Glutamatergic neuron (in vitro differentiated cells): ENCODE measurements at regions not wholly inside any gene's neighbourhood (a gene's known extent, or its start where the extent isn't known, plus 50 kb on each side); places are given as distances from the start of the nearest gene placed in this dataset.
A peak's percentile ranks its signal among the peaks of the same experiment; 100 is the strongest.

Experiments used
- DNase-seq: peaks from one replicate; pipeline ENCODE4 v3.0.0; 2022
- H3K27ac Mint-ChIP-seq: one replicate; pipeline ENCODE4 v1.8.0; 2020; ENCODE audit warnings: mild to moderate bottlenecking, mixed read lengths, inconsistent platforms; ENCODE audit not compliant: unreplicated experiment
- H3K27me3 Mint-ChIP-seq: one replicate; pipeline ENCODE4 v1.8.0; 2020; ENCODE audit warnings: mild to moderate bottlenecking, moderate library complexity, mixed read lengths, inconsistent platforms; ENCODE audit not compliant: unreplicated experiment
- H3K36me3 Mint-ChIP-seq: one replicate; pipeline ENCODE4 v1.8.0; 2020; ENCODE audit warnings: mild to moderate bottlenecking, mixed read lengths, inconsistent platforms; ENCODE audit not compliant: unreplicated experiment
- H3K4me1 Mint-ChIP-seq: one replicate; pipeline ENCODE4 v1.8.0; 2020; ENCODE audit warnings: mild to moderate bottlenecking, low read depth, mixed read lengths, inconsistent platforms; ENCODE audit not compliant: unreplicated experiment
- H3K4me3 Mint-ChIP-seq: one replicate; pipeline ENCODE4 v1.8.0; 2020; ENCODE audit warnings: mild to moderate bottlenecking, mixed read lengths, inconsistent platforms; ENCODE audit not compliant: unreplicated experiment
- H3K9me3 Mint-ChIP-seq: one replicate; pipeline ENCODE4 v1.8.0; 2020; ENCODE audit warnings: mild to moderate bottlenecking, moderate library complexity, mixed read lengths, inconsistent platforms; ENCODE audit not compliant: unreplicated experiment
- TF ChIP-seq, protein P1 (sequence below): fragments of 200-600 bp; sonication (generic); IDR thresholded peaks from one replicate; pipeline ENCODE4 v1.5.0; 2021; ENCODE audit not compliant: partially characterized antibody, unreplicated experiment

DNA sequence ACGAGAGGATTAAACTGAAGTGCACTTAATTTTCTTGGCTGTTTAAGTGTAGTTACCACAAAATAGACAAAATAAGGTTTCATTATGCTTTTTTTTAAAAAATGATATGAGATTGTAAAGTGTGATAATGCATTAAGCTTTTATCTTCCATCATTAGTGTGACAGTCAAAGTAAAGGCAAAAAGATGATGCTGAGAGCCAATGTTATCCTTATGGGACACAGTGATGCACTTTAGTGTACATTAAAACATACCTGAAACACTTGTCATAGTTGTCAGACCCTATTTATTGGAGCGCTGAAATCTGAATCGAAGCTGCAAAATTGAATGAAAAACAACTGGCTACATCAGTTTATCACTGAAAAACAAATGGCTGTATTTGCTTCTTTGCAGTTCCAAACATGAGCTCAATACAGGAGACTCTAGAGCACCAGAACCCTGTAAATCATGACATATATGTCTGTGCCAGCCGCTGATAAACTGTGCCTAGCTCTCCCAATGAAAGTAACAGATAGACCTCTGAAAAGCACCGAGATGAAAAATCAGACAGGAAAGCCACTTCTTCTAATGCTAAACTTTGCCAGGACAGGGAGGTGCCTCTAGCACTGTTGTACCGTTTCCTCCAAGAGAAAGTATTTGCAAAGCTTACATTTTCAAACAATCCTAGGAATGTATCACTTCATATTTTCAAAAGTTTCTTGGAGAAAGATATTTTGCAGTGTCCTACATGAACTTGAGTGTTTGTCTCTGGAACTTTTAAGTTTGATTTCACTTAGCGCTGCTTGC lies 120.7 kb upstream of the TMPRSS15 start:
- TF ChIP-seq, protein P1, sequence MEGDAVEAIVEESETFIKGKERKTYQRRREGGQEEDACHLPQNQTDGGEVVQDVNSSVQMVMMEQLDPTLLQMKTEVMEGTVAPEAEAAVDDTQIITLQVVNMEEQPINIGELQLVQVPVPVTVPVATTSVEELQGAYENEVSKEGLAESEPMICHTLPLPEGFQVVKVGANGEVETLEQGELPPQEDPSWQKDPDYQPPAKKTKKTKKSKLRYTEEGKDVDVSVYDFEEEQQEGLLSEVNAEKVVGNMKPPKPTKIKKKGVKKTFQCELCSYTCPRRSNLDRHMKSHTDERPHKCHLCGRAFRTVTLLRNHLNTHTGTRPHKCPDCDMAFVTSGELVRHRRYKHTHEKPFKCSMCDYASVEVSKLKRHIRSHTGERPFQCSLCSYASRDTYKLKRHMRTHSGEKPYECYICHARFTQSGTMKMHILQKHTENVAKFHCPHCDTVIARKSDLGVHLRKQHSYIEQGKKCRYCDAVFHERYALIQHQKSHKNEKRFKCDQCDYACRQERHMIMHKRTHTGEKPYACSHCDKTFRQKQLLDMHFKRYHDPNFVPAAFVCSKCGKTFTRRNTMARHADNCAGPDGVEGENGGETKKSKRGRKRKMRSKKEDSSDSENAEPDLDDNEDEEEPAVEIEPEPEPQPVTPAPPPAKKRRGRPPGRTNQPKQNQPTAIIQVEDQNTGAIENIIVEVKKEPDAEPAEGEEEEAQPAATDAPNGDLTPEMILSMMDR: no peak
- Mint-ChIP-seq H3K27ac (no peak overlapping the region), H3K27me3 (no peaks in the 10 kb centered on the region), H3K4me1 (peaks cover 61% of the 10 kb centered on the region), H3K9me3 (peaks cover 1% of the 10 kb centered on the region), H3K36me3 (no peaks in the 10 kb centered on the region), H3K4me3 (no peak overlapping the region)
- DNase-seq: no peak

DNA sequence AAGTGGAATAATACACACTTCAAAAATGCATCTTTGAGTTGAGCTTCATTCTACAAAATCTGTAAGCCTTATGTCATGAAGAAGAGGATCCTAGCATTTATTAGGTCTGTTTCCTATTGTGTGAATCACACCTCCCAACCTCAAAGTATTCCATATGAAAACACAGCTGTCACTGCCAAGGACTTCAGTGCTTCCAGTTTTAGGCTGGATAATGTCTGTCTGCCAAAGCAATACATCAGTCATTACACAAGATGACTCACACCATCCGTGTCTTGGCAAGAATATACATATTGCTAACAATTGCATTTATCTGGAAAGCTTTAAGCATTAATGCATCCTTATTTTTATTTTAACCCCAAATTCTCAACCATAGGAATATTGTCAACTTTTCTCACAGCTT lies 125.7 kb upstream of the TMPRSS15 start:
- Mint-ChIP-seq H3K27me3 (no peaks in the 10 kb centered on the region), H3K4me1 (peaks cover 27% of the 10 kb centered on the region), H3K9me3 (no peaks in the 10 kb centered on the region), H3K4me3 (no peak overlapping the region), H3K36me3 (no peaks in the 10 kb centered on the region), H3K27ac (peak overlapping the region; percentile 84)
- DNase-seq: no peak
- TF ChIP-seq, protein P1: no peak

DNA sequence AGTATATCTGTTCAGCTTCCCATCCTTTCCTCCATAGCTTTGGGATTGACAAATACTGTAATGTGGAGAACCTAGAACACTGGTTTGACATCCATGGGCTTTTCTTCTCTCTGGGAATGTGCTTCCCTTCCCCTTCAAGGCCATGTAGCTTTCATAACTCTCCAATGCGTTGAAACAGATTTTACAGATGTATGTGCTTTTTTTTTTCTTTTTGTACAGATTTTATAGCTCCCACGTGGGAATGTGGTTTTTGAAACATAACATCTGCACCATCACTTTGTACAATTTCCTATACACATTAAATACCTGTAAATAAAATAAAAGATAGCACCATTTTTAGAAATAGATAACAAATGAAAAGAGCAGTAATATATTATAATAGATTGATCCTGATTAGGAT lies 138.5 kb upstream of the TMPRSS15 start:
- Mint-ChIP-seq H3K9me3 (no peaks in the 10 kb centered on the region), H3K4me3 (no peak overlapping the region), H3K4me1 (no peaks in the 10 kb centered on the region), H3K27ac (no peak overlapping the region), H3K27me3 (no peaks in the 10 kb centered on the region), H3K36me3 (no peaks in the 10 kb centered on the region)
- DNase-seq: no peak
- TF ChIP-seq, protein P1: no peak

DNA sequence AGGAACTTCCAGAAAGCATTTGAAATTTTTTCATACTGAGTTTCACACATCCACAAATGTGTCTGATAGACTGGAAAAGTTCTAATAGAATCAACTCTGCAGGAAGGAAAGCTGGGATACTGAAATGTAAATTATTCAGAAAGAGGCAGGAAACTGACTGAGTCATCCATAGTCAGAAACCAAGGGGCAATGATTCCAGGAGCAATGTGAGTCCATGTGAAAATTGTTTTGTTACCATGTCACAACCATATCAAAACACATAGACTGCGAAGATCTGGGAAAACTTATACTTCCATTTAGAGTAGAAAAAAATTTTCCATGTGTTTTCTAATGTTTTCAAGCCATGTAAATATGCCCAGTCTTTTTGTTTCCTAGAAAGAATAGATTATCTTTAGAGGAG lies 142.3 kb upstream of the TMPRSS15 start:
- Mint-ChIP-seq H3K4me3 (no peak overlapping the region), H3K36me3 (no peaks in the 10 kb centered on the region), H3K4me1 (no peaks in the 10 kb centered on the region), H3K27ac (no peak overlapping the region), H3K9me3 (no peaks in the 10 kb centered on the region), H3K27me3 (no peaks in the 10 kb centered on the region)
- TF ChIP-seq, protein P1: no peak
- DNase-seq: no peak

DNA sequence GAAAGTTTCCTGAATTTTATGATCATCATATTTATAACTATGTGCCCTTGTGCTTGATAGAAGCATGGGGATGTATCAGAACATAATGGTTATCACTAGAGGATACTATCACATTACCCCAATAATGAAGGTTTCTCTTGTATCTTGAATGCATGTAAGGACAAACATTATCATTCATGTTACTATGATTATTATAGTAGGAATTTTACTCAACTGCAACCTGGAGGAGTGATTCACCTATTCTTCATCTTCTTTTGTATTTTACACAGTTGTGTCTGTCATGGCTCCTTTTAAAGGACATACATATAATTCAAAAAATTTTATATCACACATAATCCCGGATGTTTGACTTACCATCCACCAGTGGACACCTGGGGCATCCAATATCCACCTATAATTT lies 143.8 kb upstream of the TMPRSS15 start:
- H3K9me3 Mint-ChIP-seq: no peaks in the 10 kb centered on the region
- no peak overlapping the region for H3K4me3 Mint-ChIP-seq
- TF ChIP-seq, protein P1: no peak
- no peak for DNase-seq
- no peaks in the 10 kb centered on the region for H3K27me3 Mint-ChIP-seq
- H3K4me1 Mint-ChIP-seq: no peaks in the 10 kb centered on the region
- no peak overlapping the region for H3K27ac Mint-ChIP-seq
- H3K36me3 Mint-ChIP-seq: no peaks in the 10 kb centered on the region
